ENCODE measurements at regions not wholly inside any gene's neighbourhood (a gene's known extent, or its start where the extent isn't known, plus 50 kb on each side); places are given as distances from the start of the nearest gene placed in this dataset.

DNA sequence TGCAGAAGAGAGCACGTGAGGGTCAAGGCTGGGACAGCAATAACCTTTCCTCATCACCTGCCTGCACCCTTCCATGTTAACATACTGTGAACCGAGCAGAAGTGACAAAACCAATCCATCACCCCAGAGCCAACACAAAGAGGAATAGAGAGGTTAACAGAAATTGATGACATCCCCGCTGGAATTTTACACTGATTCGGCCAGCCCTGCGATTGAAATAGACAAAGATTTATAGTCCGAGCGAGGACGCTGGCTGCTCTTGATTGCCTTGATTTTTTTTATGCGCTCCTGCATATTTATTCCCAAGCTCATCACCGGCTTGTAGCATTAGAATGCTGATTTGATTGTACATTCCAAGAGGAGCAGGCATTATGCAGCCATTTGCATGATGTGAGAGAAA lies 729.7 kb downstream of the BCL11B start:
- TF ChIP-seq, protein P1, sequence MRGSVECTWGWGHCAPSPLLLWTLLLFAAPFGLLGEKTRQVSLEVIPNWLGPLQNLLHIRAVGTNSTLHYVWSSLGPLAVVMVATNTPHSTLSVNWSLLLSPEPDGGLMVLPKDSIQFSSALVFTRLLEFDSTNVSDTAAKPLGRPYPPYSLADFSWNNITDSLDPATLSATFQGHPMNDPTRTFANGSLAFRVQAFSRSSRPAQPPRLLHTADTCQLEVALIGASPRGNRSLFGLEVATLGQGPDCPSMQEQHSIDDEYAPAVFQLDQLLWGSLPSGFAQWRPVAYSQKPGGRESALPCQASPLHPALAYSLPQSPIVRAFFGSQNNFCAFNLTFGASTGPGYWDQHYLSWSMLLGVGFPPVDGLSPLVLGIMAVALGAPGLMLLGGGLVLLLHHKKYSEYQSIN (CRISPR knock-in tag; IDR thresholded peaks at IDR 0.05; ENCODE audit: borderline replicate concordance) = no peak
- TF ChIP-seq, protein P2, sequence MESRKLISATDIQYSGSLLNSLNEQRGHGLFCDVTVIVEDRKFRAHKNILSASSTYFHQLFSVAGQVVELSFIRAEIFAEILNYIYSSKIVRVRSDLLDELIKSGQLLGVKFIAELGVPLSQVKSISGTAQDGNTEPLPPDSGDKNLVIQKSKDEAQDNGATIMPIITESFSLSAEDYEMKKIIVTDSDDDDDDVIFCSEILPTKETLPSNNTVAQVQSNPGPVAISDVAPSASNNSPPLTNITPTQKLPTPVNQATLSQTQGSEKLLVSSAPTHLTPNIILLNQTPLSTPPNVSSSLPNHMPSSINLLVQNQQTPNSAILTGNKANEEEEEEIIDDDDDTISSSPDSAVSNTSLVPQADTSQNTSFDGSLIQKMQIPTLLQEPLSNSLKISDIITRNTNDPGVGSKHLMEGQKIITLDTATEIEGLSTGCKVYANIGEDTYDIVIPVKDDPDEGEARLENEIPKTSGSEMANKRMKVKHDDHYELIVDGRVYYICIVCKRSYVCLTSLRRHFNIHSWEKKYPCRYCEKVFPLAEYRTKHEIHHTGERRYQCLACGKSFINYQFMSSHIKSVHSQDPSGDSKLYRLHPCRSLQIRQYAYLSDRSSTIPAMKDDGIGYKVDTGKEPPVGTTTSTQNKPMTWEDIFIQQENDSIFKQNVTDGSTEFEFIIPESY (CRISPR knock-in tag; IDR thresholded peaks at IDR 0.05) = no peak

Data from HepG2 (cell line).